Skeletal muscle tissue (tissue), 3 donors: ENCODE measurements at regions not wholly inside any gene's neighbourhood (a gene's known extent, or its start where the extent isn't known, plus 50 kb on each side); places are given as distances from the start of the nearest gene placed in this dataset.
"Not testable (repeated sequence)": the region's sequence is repeated elsewhere in the genome, so short reads cannot be mapped to it uniquely, and the experiment has no call there.

Experiments used
- H3K27ac ChIP-seq: one replicate; pipeline ENCODE4 v1.7.0; 2013; ENCODE audit warnings: mild to moderate bottlenecking, low read depth, low read length, inconsistent platforms
- H3K27me3 ChIP-seq, 3 donors: one replicate each; pipeline ENCODE4 v1.7.0; 2013; ENCODE audit warnings: low read length in 3 of 3; ENCODE audit not compliant: control insufficient read depth in 3 of 3, insufficient read depth in 3 of 3
- H3K36me3 ChIP-seq, 3 donors: one replicate each; pipeline ENCODE4 v1.7.0; 2013; ENCODE audit warnings: low read length in 3 of 3; ENCODE audit not compliant: control insufficient read depth in 3 of 3, insufficient read depth in 3 of 3
- H3K4me1 ChIP-seq, 3 donors: one replicate each; pipeline ENCODE4 v1.7.0; 2013; ENCODE audit warnings: low read length in 3 of 3, mild to moderate bottlenecking in 3 of 3; ENCODE audit not compliant: control insufficient read depth in 3 of 3, insufficient read depth in 3 of 3
- H3K4me3 ChIP-seq, 3 donors: one replicate each; pipeline ENCODE4 v1.7.0; 2013; ENCODE audit warnings: low read length in 3 of 3
- H3K9ac ChIP-seq, 3 donors: one replicate each; pipeline ENCODE4 v1.7.0; 2013; ENCODE audit warnings: low read length in 3 of 3, mild to moderate bottlenecking in 3 of 3, moderate library complexity in 2 of 3, low read depth in 1 of 3
- H3K9me3 ChIP-seq, 3 donors: one replicate each; pipeline ENCODE4 v1.7.0; 2013; ENCODE audit warnings: low read length in 3 of 3; ENCODE audit not compliant: control insufficient read depth in 3 of 3
- donor health status: Osteomylitis.

DNA sequence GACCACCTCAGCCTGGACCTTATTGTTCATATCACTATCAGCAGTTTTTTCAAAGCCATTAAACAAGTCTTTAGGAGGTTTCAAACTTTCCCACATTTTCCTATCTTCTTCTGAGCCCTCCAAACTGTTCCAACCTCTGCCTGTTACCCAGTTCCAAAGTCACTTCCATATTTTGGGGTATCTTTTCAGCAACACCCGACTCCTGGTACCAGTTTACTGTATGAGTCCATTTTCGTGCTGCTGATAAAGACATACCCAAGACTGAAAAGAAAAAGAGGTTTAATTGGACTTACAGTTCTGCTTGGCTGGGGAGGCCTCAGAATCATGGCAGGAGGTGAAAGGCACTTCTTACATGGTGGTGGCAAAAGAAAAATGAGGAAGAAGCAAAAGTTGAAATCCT, 195.9 kb upstream of the NR3C2 start:
- H3K4me3 ChIP-seq, H3K9me3 ChIP-seq, H3K4me1 ChIP-seq, H3K27me3 ChIP-seq, H3K27ac ChIP-seq, H3K36me3 ChIP-seq, H3K9ac ChIP-seq: not testable (repeated sequence)

DNA sequence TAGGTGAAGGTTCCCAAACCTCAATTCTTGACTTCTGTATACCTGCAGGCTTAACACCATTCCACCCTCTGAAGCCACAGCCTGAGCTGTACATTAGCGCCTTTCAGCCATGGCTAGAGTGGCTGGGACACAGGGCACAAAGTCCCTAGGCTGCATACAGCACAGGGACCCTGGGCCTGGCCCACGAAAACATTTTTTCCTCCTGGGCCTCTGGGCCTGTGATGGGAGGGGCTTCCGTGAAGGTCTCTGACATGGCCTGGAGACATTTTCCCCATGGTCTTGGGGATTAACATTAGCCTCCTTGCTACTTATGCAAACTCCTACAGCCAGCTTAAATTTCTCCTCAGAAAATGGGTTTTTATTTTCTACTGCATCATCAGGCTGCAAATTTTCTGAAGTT, 195.2 kb upstream of the NR3C2 start:
- H3K9ac ChIP-seq, H3K27ac ChIP-seq: not testable (repeated sequence)

DNA sequence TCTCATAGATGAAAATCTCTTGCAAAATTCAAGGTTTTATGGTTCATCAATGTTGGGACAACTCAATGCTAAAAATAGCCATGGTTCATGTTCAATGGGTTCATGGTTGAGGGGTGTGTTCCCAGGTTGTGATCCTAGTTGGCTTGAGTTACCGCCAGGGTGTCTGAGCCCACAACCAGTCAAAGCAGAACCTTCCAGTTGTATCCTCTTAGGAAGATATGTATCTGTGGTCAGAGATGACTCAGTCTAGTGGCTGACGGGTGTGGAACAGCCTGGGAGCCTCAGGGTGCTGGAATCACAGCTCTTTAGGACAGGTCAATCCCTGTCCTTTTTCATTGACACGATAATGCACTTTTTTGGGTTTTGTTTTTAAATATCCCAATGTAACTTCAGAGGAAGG, 192.3 kb upstream of the NR3C2 start:
- no peak overlapping the region for H3K9ac ChIP-seq
- no peaks in the 10 kb centered on the region for H3K9me3 ChIP-seq
- no peaks in the 10 kb centered on the region for H3K4me1 ChIP-seq
- no peaks in the 10 kb centered on the region for H3K27me3 ChIP-seq
- no peaks in the 10 kb centered on the region for H3K36me3 ChIP-seq
- no peak overlapping the region for H3K27ac ChIP-seq
- H3K4me3 ChIP-seq = no peak overlapping the region

More for the DNA sequence above, 195.2 kb upstream of the NR3C2 start:
- H3K27me3 ChIP-seq, H3K36me3 ChIP-seq, H3K4me1 ChIP-seq, H3K4me3 ChIP-seq, H3K9me3 ChIP-seq: not testable (repeated sequence)

DNA sequence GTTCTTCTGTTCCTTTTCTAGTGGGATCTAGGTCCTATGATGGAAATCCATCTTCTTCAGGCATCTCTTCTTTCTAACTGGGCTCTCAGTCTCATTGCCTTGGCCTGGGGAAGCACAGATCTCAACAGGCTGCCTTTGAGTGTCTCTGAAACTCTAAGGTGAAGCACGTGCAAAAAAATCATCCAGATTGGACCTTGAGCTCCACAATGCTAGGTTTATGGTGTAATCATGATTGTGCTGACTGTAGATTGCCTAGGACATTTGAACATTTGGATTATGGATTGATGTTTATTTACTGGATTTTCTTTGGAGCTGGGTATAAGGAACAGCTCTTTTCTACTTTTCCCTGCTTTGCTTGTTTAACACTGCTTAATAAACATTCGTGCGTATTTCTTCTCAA, 191.5 kb upstream of the NR3C2 start:
- H3K4me3 ChIP-seq = no peak overlapping the region
- no peaks in the 10 kb centered on the region for H3K4me1 ChIP-seq
- H3K27me3 ChIP-seq = no peaks in the 10 kb centered on the region
- no peak overlapping the region for H3K27ac ChIP-seq
- no peaks in the 10 kb centered on the region for H3K9me3 ChIP-seq
- H3K9ac ChIP-seq = no peak overlapping the region
- H3K36me3 ChIP-seq = no peaks in the 10 kb centered on the region

DNA sequence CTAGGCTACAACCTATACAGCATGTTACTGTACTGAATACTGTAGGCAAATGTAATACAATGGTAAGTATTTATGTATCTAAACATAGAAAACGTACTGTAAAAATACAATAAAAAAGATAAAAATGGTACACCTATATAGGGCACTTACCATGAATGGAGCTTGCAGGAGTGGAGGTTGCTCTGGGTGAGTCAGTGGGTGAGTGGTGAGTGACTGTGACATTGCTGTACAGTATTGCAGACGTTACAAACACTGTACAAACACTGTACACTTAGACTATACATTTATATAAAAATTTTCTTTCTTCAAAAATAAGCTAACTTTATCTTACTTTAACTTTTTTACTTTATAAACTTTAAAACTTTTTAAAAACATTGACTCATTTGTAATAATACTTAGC, 190.3 kb upstream of the NR3C2 start:
- Histone ChIP-seq H3K4me3 (no peak overlapping the region), H3K4me1 (no peaks in the 10 kb centered on the region), H3K36me3 (no peaks in the 10 kb centered on the region)

DNA sequence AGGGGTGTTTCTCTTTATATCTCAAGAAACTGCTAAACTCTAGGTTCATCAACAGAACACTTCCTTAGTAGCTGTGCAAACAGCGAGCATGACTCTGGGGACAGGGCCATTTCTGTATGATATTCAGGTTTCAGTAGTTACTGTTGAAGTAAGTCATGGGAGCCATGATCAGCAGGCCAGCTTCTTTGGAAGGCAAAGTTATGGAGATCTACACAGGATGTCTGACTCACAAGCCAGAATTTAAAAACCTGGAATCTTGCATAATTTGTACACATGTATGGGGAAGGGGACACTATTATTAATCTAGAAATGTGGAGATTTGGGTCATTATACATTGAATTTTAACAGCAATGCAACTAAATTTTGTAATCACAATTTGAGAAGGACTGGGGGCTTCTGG, 187.8 kb upstream of the NR3C2 start:
- H3K27me3 ChIP-seq = no peaks in the 10 kb centered on the region
- H3K36me3 ChIP-seq = no peaks in the 10 kb centered on the region
- H3K4me3 ChIP-seq = no peak overlapping the region
- H3K4me1 ChIP-seq = no peaks in the 10 kb centered on the region
- H3K27ac ChIP-seq = no peak overlapping the region
- no peak overlapping the region for H3K9ac ChIP-seq
- H3K9me3 ChIP-seq = no peaks in the 10 kb centered on the region

More for the DNA sequence above, 190.3 kb upstream of the NR3C2 start:
- H3K27me3 ChIP-seq = no peaks in the 10 kb centered on the region
- H3K9ac ChIP-seq = no peak overlapping the region
- no peak overlapping the region for H3K27ac ChIP-seq
- H3K9me3 ChIP-seq = no peaks in the 10 kb centered on the region

DNA sequence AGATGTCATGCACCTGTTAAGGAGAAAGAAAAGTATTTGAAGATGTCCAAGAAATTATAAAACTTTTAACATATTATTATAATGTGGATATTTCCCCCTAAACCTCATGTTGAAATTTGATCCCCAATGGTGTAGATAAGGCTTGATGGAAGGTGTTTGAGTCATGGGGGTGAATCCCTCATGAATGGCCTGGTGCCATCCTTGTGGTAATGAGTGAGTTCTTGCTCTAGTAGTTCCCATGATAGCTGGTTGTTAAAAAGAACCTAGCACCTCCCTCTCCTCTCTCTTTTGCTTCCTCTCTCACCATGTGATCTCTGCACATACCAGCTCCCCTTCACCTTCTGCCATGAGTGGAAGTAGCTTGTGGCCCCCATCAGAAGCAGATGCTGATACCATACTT, 176.6 kb upstream of the NR3C2 start:
- Histone ChIP-seq H3K27me3 (no peaks in the 10 kb centered on the region), H3K4me1 (no peaks in the 10 kb centered on the region), H3K9me3 (peaks cover 0 to 3% (median 0%) of the 10 kb centered on the region in 3 donors), H3K27ac (no peak overlapping the region), H3K4me3 (no peak overlapping the region), H3K36me3 (no peaks in the 10 kb centered on the region), H3K9ac (no peak overlapping the region)

DNA sequence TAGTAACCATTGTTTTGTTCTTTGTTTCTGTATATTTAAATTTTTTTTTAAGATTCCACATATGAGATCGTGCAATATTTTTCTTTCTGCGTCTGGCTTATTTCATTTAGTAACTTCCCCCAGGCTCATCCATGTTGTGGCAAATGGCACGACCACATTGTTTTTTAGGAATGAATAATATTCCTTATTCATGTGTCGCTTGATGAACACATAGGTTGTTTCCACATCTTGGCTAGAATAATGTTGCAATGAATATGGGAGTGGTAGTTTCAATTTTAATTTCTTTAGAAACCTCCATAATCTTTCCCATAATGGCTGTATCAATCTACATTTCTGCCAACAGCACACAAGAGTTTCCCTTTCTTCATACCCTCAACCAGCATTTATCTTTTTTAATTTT, 166.8 kb upstream of the NR3C2 start:
- no peaks in the 10 kb centered on the region for H3K27me3 ChIP-seq
- no peak overlapping the region for H3K9ac ChIP-seq
- no peaks in the 10 kb centered on the region for H3K36me3 ChIP-seq
- no peak overlapping the region for H3K4me3 ChIP-seq
- H3K27ac ChIP-seq = no peak overlapping the region
- H3K4me1 ChIP-seq = no peaks in the 10 kb centered on the region
- peaks cover 0 to 2% (median 0%) of the 10 kb centered on the region in 3 donors for H3K9me3 ChIP-seq

DNA sequence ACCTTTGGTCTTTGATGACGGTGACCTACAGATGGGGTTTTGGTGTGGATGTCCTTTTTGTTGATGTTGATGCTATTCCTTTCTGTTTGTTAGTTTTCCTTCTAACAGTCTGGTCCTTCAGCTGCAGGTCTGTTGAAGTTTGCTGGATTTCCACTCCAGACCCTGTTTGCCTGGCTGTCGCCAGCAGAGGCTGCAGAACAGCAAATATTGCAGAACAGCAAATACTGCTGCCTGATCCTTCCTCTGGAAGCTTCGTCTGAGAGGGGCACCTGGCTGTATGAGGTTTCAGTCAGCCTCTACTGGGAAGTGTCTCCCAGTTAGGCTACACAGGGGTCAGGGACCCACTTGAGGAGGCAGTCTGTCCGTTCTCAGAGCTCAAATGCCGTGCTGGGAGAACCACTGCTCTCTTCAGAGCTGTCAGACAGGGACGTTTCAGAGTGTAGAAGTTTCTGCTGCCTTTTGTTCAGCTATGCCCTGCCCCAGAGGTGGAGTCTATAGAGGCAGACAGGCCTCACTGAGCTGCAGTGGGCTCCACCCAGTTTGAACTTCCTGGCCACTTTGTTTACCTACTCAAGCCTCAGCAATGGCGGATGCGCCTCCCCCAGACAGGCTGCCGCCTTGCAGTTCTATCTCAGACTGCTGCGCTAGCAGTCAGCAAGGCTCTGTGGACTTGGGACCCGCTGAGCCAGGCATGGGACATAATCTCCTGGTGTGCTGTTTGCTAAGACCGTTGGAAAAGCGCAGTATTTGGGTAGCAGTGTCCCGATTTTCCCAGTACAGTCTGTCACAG, 156.4 kb upstream of the NR3C2 start:
- not testable (repeated sequence) for H3K36me3 ChIP-seq, H3K9ac ChIP-seq

DNA sequence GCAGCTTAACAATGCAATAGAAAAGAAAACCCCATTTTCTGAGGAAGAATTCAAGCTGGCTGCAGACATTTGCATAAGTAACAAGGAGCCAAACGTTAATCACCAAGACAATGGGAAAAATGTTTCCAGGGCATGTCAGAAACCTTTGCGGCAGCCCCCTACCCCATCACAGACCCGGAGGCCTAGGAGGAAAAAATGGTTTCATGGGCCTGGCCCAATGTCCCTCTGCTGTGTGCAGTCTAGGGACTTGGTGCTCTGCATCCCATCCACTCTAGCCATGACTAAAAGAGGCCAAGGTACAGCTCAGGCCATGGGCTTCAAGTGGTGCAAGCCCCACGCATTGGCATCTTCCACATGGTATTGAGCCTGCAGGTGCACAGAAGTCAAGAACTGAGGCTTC, 147.0 kb upstream of the NR3C2 start:
- Histone ChIP-seq H3K27me3 (no peaks in the 10 kb centered on the region), H3K27ac (no peak overlapping the region), H3K36me3 (no peaks in the 10 kb centered on the region), H3K9me3 (no peaks in the 10 kb centered on the region), H3K4me3 (no peak overlapping the region), H3K9ac (no peak overlapping the region), H3K4me1 (no peaks in the 10 kb centered on the region)

More for the DNA sequence above, 156.4 kb upstream of the NR3C2 start:
- H3K9me3 ChIP-seq, H3K4me3 ChIP-seq, H3K27me3 ChIP-seq, H3K27ac ChIP-seq, H3K4me1 ChIP-seq: not testable (repeated sequence)
